ENCODE measurements at regions not wholly inside any gene's neighbourhood (a gene's known extent, or its start where the extent isn't known, plus 50 kb on each side); places are given as distances from the start of the nearest gene placed in this dataset.
"Not testable (repeated sequence)": the region's sequence is repeated elsewhere in the genome, so short reads cannot be mapped to it uniquely, and the experiment has no call there.

GRCh38 chr1:4177425-4178150 lies 277.5 kb upstream of the C1orf174 start:
- peaks cover 2% of the 10 kb centered on the region for H3K36me3 Mint-ChIP-seq
- no peaks in the 10 kb centered on the region for H3K4me1 Mint-ChIP-seq
- peaks cover 3% of the 10 kb centered on the region for H3K27me3 Mint-ChIP-seq
- H3K27ac Mint-ChIP-seq, result no peak overlapping the region
- no peak overlapping the region for H3K4me3 Mint-ChIP-seq
- H3K9me3 Mint-ChIP-seq, result no peaks in the 10 kb centered on the region

- Mint-ChIP-seq H3K9me3 (no peaks in the 10 kb centered on the region), H3K4me1 (no peaks in the 10 kb centered on the region), H3K27ac (no peak overlapping the region), H3K27me3 (no peaks in the 10 kb centered on the region), H3K4me3 (no peak overlapping the region), H3K36me3 (peaks cover 2% of the 10 kb centered on the region)
Measured at GRCh38 chr1:4178501-4179113, 278.5 kb upstream of the C1orf174 start.

- no peaks in the 10 kb centered on the region for H3K4me1 Mint-ChIP-seq
- H3K9me3 Mint-ChIP-seq, result no peaks in the 10 kb centered on the region
- no peak overlapping the region for H3K4me3 Mint-ChIP-seq
- no peak overlapping the region for H3K27ac Mint-ChIP-seq
- H3K36me3 Mint-ChIP-seq, result no peaks in the 10 kb centered on the region
- H3K27me3 Mint-ChIP-seq, result no peaks in the 10 kb centered on the region
Measured at GRCh38 chr1:4179914-4180735, 280.1 kb upstream of the C1orf174 start.

- not testable (repeated sequence) for H3K4me1 Mint-ChIP-seq, H3K36me3 Mint-ChIP-seq, H3K27me3 Mint-ChIP-seq, H3K27ac Mint-ChIP-seq, H3K4me3 Mint-ChIP-seq
- H3K9me3 Mint-ChIP-seq, result peaks cover 0 to 18% (median 3%) of the 10 kb centered on the region in 3 donors
Measured at GRCh38 chr1:4186486-4186885, 286.4 kb upstream of the C1orf174 start.

GRCh38 chr1:4203501-4203900 lies 303.4 kb upstream of the C1orf174 start:
- peaks cover 1% of the 10 kb centered on the region for H3K27me3 Mint-ChIP-seq
- peaks cover 11 to 40% (median 14%) of the 10 kb centered on the region in 3 donors for H3K9me3 Mint-ChIP-seq

GRCh38 chr1:4207183-4207582 lies 307.1 kb upstream of the C1orf174 start:
- Mint-ChIP-seq H3K27ac (no peak overlapping the region), H3K27me3 (peaks cover 1% of the 10 kb centered on the region), H3K4me1 (no peaks in the 10 kb centered on the region), H3K9me3 (peaks cover 11 to 34% (median 16%) of the 10 kb centered on the region in 3 donors), H3K4me3 (no peak overlapping the region), H3K36me3 (no peaks in the 10 kb centered on the region)

More at GRCh38 chr1:4203501-4203900, 303.4 kb upstream of the C1orf174 start:
- Mint-ChIP-seq H3K27ac (no peak overlapping the region), H3K4me1 (no peaks in the 10 kb centered on the region), H3K4me3 (no peak overlapping the region), H3K36me3 (no peaks in the 10 kb centered on the region)

GRCh38 chr1:4207842-4208692 lies 308.0 kb upstream of the C1orf174 start:
- H3K9me3 Mint-ChIP-seq, result peaks cover 11 to 31% (median 16%) of the 10 kb centered on the region in 3 donors
- H3K36me3 Mint-ChIP-seq, result no peaks in the 10 kb centered on the region
- H3K4me1 Mint-ChIP-seq, result no peaks in the 10 kb centered on the region
- no peak overlapping the region for H3K27ac Mint-ChIP-seq
- peaks cover 2% of the 10 kb centered on the region for H3K27me3 Mint-ChIP-seq
- no peak overlapping the region for H3K4me3 Mint-ChIP-seq

GRCh38 chr1:4210043-4210442 lies 310.0 kb upstream of the C1orf174 start:
- H3K4me3 Mint-ChIP-seq, result no peak overlapping the region
- peaks cover 2 to 16% (median 12%) of the 10 kb centered on the region in 3 donors for H3K9me3 Mint-ChIP-seq
- H3K27ac Mint-ChIP-seq, result no peak overlapping the region
- no peaks in the 10 kb centered on the region for H3K36me3 Mint-ChIP-seq
- H3K27me3 Mint-ChIP-seq, result peaks cover 4% of the 10 kb centered on the region
- no peaks in the 10 kb centered on the region for H3K4me1 Mint-ChIP-seq

- H3K9me3 Mint-ChIP-seq, result peaks cover 0 to 4% (median 2%) of the 10 kb centered on the region in 3 donors
- peaks cover 0 to 1% (median 0%) of the 10 kb centered on the region in 3 donors for H3K4me1 Mint-ChIP-seq
- H3K27me3 Mint-ChIP-seq, result peaks cover 7% of the 10 kb centered on the region
- no peak overlapping the region for H3K4me3 Mint-ChIP-seq
- H3K27ac Mint-ChIP-seq, result no peak overlapping the region
- no peaks in the 10 kb centered on the region for H3K36me3 Mint-ChIP-seq
Measured at GRCh38 chr1:4212796-4213195, 312.7 kb upstream of the C1orf174 start.

- Mint-ChIP-seq H3K27ac (no peak overlapping the region), H3K4me3 (no peak overlapping the region), H3K36me3 (no peaks in the 10 kb centered on the region), H3K4me1 (peaks cover 0 to 1% (median 0%) of the 10 kb centered on the region in 3 donors), H3K9me3 (peaks cover 0 to 4% (median 2%) of the 10 kb centered on the region in 3 donors), H3K27me3 (peaks cover 6% of the 10 kb centered on the region)
Measured at GRCh38 chr1:4213366-4213973, 313.4 kb upstream of the C1orf174 start.

GRCh38 chr1:4214826-4215225 lies 314.8 kb upstream of the C1orf174 start:
- peaks cover 0 to 4% (median 0%) of the 10 kb centered on the region in 3 donors for H3K9me3 Mint-ChIP-seq
- H3K27ac Mint-ChIP-seq, result no peak overlapping the region
- H3K4me3 Mint-ChIP-seq, result peak overlapping the region in 1 of 4 donors; percentile 71
- H3K4me1 Mint-ChIP-seq, result peaks cover 0 to 1% (median 0%) of the 10 kb centered on the region in 3 donors
- H3K36me3 Mint-ChIP-seq, result no peaks in the 10 kb centered on the region
- H3K27me3 Mint-ChIP-seq, result peaks cover 6% of the 10 kb centered on the region

GRCh38 chr1:4215391-4215790 lies 315.3 kb upstream of the C1orf174 start:
- Mint-ChIP-seq H3K4me3 (peak overlapping the region in 1 of 4 donors; percentile 12), H3K36me3 (no peaks in the 10 kb centered on the region), H3K9me3 (peaks cover 0 to 4% (median 0%) of the 10 kb centered on the region in 3 donors), H3K27me3 (peaks cover 7% of the 10 kb centered on the region), H3K27ac (no peak overlapping the region), H3K4me1 (peaks cover 0 to 1% (median 0%) of the 10 kb centered on the region in 3 donors)

- Mint-ChIP-seq H3K9me3 (peaks cover 0 to 4% (median 0%) of the 10 kb centered on the region in 3 donors), H3K4me1 (peaks cover 0 to 1% (median 0%) of the 10 kb centered on the region in 3 donors), H3K4me3 (no peak overlapping the region), H3K36me3 (no peaks in the 10 kb centered on the region), H3K27me3 (peaks cover 10% of the 10 kb centered on the region), H3K27ac (no peak overlapping the region)
Measured at GRCh38 chr1:4216231-4216630, 316.2 kb upstream of the C1orf174 start.

GRCh38 chr1:4218619-4219018 lies 318.5 kb upstream of the C1orf174 start:
- Mint-ChIP-seq H3K9me3 (peaks cover 0 to 4% (median 0%) of the 10 kb centered on the region in 3 donors), H3K4me1 (peaks cover 0 to 1% (median 0%) of the 10 kb centered on the region in 3 donors), H3K36me3 (no peaks in the 10 kb centered on the region), H3K27me3 (peaks cover 7% of the 10 kb centered on the region), H3K4me3 (peak overlapping the region in 1 of 4 donors; percentile 37), H3K27ac (no peak overlapping the region)
